A549 (cell line): ENCODE measurements at regions not wholly inside any gene's neighbourhood (a gene's known extent, or its start where the extent isn't known, plus 50 kb on each side); places are given as distances from the start of the nearest gene placed in this dataset.

Experiments used
- ATAC-seq, 2 experiments: fragments of 200-7000 bp in 1 of 2; fragments of >200 bp in 1 of 2; cut with Nextera tagmentation in 1 of 2; cut with Tn5 transposase in 1 of 2; 3 replicates each; pipeline versions ENCODE4 v1.8.0 to v1.9.1; 2018 to 2020; ENCODE audit warnings: mild to moderate bottlenecking in 1 of 2, moderate library complexity in 1 of 2
- CTCF ChIA-PET: fragments of 300-600 bp; sonication (Branson Sonifier 250); formaldehyde crosslinking; extraction: SDS; loops from one replicate; lab custom pipeline; 2021; ENCODE audit warnings: antibody characterized with exemption, inconsistent platforms; lab: Yijun Ruan, JAX
- POLR2A ChIA-PET: fragments of 350-600 bp; formaldehyde crosslinking; extraction: SDS; loops from one replicate; lab custom pipeline; 2021; ENCODE audit warnings: antibody characterized with exemption, inconsistent platforms; lab: Yijun Ruan, JAX
- DNase-seq, 2 experiments: peaks; one replicate each; pipeline versions ENCODE4 v3.0.0 to v3.0.0-alpha.2; 2011 to 2016; ENCODE audit warnings: low read depth in 1 of 2, low spot score in 1 of 2
- FAIRE-seq: peaks from 2 replicates; lab custom pipeline; 2011; peaks lifted over from hg19 to GRCh38; lab: Jason Lieb, UNC
- H3K27ac ChIP-seq, 2 experiments: fragments of >200 bp; sonication (Bioruptor Twin); formaldehyde crosslinking; 3 replicates each; pipeline ENCODE4 v1.5.1; 2016 to 2017
- H3K4me1 ChIP-seq: fragments of >200 bp; sonication (Bioruptor Twin); formaldehyde crosslinking; 3 replicates; pipeline ENCODE4 v1.6.1; 2016
- H3K4me2 ChIP-seq: fragments of >200 bp; sonication (Bioruptor Twin); formaldehyde crosslinking; 3 replicates; pipeline ENCODE4 v1.6.1; 2016
- H3K4me3 ChIP-seq: fragments of >200 bp; sonication (Bioruptor Twin); formaldehyde crosslinking; 3 replicates; pipeline ENCODE4 v1.5.1; 2016
- H3K9me3 ChIP-seq: fragments of >200 bp; sonication (Bioruptor Twin); formaldehyde crosslinking; 3 replicates; pipeline ENCODE4 v1.6.1; 2016
- ATOH8 ChIP-seq: fragments of 250-450 bp; sonication (Bioruptor Pico); IDR thresholded peaks from 2 replicates; pipeline ENCODE4 v1.5.0; 2020; ENCODE audit warnings: low read depth, mild to moderate bottlenecking, moderate library complexity
- CEBPB ChIP-seq, 2 experiments: fragments of >200 bp in 1 of 2; sonication (Bioruptor Twin) in 1 of 2; formaldehyde crosslinking in 1 of 2; IDR thresholded peaks; 2 replicates each; pipeline ENCODE4 v1.6.1; 2012 to 2016
- CHD4 ChIP-seq: fragments of 200-600 bp; sonication (generic); IDR thresholded peaks from 2 replicates; pipeline ENCODE4 v1.6.1; 2016; ENCODE audit warnings: antibody characterized with exemption, mild to moderate bottlenecking, borderline replicate concordance
- EHF ChIP-seq: fragments of 250-450 bp; sonication (Bioruptor Pico); IDR thresholded peaks from 2 replicates; pipeline ENCODE4 v1.5.0; 2020; ENCODE audit warnings: mild to moderate bottlenecking
- ESRRA ChIP-seq: fragments of 150-350 bp; IDR thresholded peaks from 2 replicates; pipeline ENCODE4 v1.6.1; 2014; ENCODE audit warnings: mild to moderate bottlenecking, low read length, borderline replicate concordance
- FOSL2 ChIP-seq, 2 experiments: fragments of 450-650 bp in 1 of 2; fragments of >200 bp in 1 of 2; sonication (Bioruptor Twin) in 1 of 2; formaldehyde crosslinking; IDR thresholded peaks; 2 replicates each; pipeline versions ENCODE4 v1.5.0 to v1.6.1; 2016 to 2020; ENCODE audit warnings: mild to moderate bottlenecking in 1 of 2, moderate library complexity in 1 of 2
- GATA3 ChIP-seq: IDR thresholded peaks from 2 replicates; pipeline ENCODE4 v1.6.1; 2012; ENCODE audit warnings: borderline replicate concordance
- KDM1A ChIP-seq: fragments of 200-600 bp; sonication (generic); IDR thresholded peaks from 2 replicates; pipeline ENCODE4 v1.6.1; 2016; ENCODE audit warnings: low read depth, mild to moderate bottlenecking
- MAFK ChIP-seq: fragments of 450-650 bp; IDR thresholded peaks from 2 replicates; pipeline ENCODE4 v1.6.1; 2014; ENCODE audit not compliant: partially characterized antibody
- MAZ ChIP-seq: fragments of 150-350 bp; IDR thresholded peaks from 2 replicates; pipeline ENCODE4 v1.6.1; 2014; ENCODE audit warnings: antibody characterized with exemption, low read depth, low read length, borderline replicate concordance
- SREBF2 ChIP-seq: fragments of 450-650 bp; IDR thresholded peaks from 2 replicates; pipeline ENCODE4 v1.6.1; 2014; ENCODE audit warnings: mild to moderate bottlenecking, moderate library complexity
- USF2 ChIP-seq: fragments of 450-650 bp; IDR thresholded peaks from 2 replicates; pipeline ENCODE4 v1.6.1; 2014; ENCODE audit warnings: antibody characterized with exemption
- ZC3H11A ChIP-seq: fragments of 450-650 bp; IDR thresholded peaks from 2 replicates; pipeline ENCODE4 v1.6.1; 2014; ENCODE audit warnings: antibody characterized with exemption, mild to moderate bottlenecking
- WGBS: methylation state at CpG from one replicate; pipeline ENCODE4 v1.1.6; 2017; ENCODE audit errors: missing lambda C conversion rate; 5-methylcytosine and 5-hydroxymethylcytosine counted together
- TF ChIP-seq, protein P1 (sequence below): fragments of >200 bp; sonication (Bioruptor Twin); formaldehyde crosslinking; IDR thresholded peaks from 3 replicates; pipeline ENCODE4 v1.5.1; 2016
- TF ChIP-seq, protein P2 (sequence below): fragments of 250-450 bp; sonication (Bioruptor Pico); IDR thresholded peaks from 2 replicates; pipeline ENCODE4 v1.5.0; 2021; ENCODE audit warnings: mild to moderate bottlenecking, moderate library complexity, borderline replicate concordance

DNA sequence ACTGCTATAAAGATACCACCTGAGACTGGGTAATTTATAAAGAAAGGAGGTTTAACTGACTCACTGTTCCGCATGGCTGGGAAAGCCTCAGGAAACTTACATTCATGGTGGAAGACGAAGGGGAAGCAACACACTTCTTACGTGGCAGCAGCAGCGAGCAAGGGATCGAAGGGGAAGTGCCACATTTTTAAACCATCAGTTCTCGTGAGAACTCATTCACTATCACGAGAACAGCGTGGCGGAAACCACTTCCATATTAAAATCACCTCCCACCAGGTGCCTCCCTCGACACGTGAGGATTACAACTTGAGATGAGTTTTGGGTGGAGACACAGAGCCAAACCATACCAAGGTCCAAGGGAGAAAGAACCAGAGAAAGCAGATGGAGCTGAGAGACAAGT is 454.3 kb upstream of the CDH11 start:
- Histone ChIP-seq H3K4me2 (no peak overlapping the region), H3K27ac (no peak overlapping the region), H3K4me3 (no peak overlapping the region), H3K9me3 (no peaks in the 10 kb centered on the region), H3K4me1 (no peaks in the 10 kb centered on the region)
- 25% methylated on average over 11 of the region's 11 CpGs for WGBS
- DNase-seq (no peak), ATAC-seq (no peak), FAIRE-seq (no peak)
- CTCF ChIA-PET, result no interaction called here
- POLR2A ChIA-PET, result no interaction called here
- TF ChIP-seq EHF (CRISPR knock-in tag) (no peak), MAFK (no peak), ZC3H11A (no peak), KDM1A (no peak), ESRRA (no peak), CEBPB (IDR thresholded peaks at IDR 0.05) (no peak), USF2 (no peak), ATOH8 (CRISPR knock-in tag) (no peak)
- TF ChIP-seq, protein P1, sequence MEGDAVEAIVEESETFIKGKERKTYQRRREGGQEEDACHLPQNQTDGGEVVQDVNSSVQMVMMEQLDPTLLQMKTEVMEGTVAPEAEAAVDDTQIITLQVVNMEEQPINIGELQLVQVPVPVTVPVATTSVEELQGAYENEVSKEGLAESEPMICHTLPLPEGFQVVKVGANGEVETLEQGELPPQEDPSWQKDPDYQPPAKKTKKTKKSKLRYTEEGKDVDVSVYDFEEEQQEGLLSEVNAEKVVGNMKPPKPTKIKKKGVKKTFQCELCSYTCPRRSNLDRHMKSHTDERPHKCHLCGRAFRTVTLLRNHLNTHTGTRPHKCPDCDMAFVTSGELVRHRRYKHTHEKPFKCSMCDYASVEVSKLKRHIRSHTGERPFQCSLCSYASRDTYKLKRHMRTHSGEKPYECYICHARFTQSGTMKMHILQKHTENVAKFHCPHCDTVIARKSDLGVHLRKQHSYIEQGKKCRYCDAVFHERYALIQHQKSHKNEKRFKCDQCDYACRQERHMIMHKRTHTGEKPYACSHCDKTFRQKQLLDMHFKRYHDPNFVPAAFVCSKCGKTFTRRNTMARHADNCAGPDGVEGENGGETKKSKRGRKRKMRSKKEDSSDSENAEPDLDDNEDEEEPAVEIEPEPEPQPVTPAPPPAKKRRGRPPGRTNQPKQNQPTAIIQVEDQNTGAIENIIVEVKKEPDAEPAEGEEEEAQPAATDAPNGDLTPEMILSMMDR, result no peak
- TF ChIP-seq, protein P2, sequence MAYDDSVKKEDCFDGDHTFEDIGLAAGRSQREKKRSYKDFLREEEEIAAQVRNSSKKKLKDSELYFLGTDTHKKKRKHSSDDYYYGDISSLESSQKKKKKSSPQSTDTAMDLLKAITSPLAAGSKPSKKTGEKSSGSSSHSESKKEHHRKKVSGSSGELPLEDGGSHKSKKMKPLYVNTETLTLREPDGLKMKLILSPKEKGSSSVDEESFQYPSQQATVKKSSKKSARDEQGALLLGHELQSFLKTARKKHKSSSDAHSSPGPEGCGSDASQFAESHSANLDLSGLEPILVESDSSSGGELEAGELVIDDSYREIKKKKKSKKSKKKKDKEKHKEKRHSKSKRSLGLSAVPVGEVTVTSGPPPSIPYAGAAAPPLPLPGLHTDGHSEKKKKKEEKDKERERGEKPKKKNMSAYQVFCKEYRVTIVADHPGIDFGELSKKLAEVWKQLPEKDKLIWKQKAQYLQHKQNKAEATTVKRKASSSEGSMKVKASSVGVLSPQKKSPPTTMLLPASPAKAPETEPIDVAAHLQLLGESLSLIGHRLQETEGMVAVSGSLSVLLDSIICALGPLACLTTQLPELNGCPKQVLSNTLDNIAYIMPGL (CRISPR knock-in tag), result no peak

DNA sequence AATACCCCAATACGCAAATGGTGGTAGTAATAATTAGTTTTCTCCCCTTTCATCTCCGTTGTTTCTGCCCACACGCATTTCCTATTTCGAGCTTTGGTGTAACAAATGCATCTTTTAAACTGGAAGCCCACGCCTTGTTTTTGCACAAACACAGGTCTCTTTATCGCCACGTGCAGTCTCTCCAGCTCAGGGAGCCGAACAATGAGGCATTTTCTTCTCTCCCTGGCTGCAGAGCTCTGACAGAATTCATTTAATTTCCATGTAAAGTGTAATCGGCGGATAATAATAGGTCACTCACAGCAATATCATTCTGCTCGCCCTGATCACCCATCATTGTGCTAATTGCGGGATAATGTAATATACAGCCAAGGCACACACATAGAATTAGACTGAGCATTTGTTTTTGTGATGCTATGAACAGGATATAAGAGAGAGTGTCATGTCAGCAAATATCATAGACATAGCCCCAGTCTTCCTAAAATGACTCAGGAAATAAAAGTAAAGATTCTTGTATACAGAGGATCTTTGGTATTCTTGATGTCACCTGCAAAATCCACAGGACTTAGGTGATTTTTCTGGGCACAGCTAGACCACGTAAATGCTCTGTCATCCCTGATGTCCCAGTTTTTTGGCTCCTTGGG is 452.6 kb upstream of the CDH11 start:
- no peaks in the 10 kb centered on the region for H3K4me1 ChIP-seq
- ChIA-PET CTCF (no interaction called here), POLR2A (no interaction called here)
- WGBS, result 23% methylated on average over 13 of the region's 13 CpGs
- H3K4me3 ChIP-seq, result no peak overlapping the region
- no peak overlapping the region for H3K27ac ChIP-seq
- H3K4me2 ChIP-seq, result no peak overlapping the region
- no peaks in the 10 kb centered on the region for H3K9me3 ChIP-seq
- FAIRE-seq (no peak), DNase-seq (no peak), ATAC-seq (no peak)
- TF ChIP-seq GATA3 (no peak), MAZ (no peak), CHD4 (no peak), MAFK (peak; percentile 81), SREBF2 (no peak), FOSL2 (IDR thresholded peaks at IDR 0.05) (no peak), FOSL2 (CRISPR knock-in tag; IDR thresholded peaks at IDR 0.05) (no peak)
- TF ChIP-seq, protein P2 (CRISPR knock-in tag), result no peak
